GM12878 (cell line): ENCODE measurements at regions not wholly inside any gene's neighbourhood (a gene's known extent, or its start where the extent isn't known, plus 50 kb on each side); places are given as distances from the start of the nearest gene placed in this dataset.

Experiments used
- BCL11A ChIP-seq: IDR thresholded peaks from 2 replicates; pipeline ENCODE4 v1.6.1; 2011; ENCODE audit warnings: low read depth, low read length
- CBX3 ChIP-seq: fragments of 200-600 bp; sonication (generic); IDR thresholded peaks from 2 replicates; pipeline ENCODE4 v1.6.1; 2016; ENCODE audit warnings: low read depth, borderline replicate concordance
- CHD1 ChIP-seq: IDR thresholded peaks from 2 replicates; pipeline ENCODE4 v1.6.1; 2012; ENCODE audit warnings: low read depth, low read length, improper control_type of control experiment
- CREM ChIP-seq: IDR thresholded peaks from 2 replicates; pipeline ENCODE4 v1.6.1; 2014; ENCODE audit warnings: antibody characterized with exemption, low read depth
- EP300 ChIP-seq, 2 experiments: fragments of 150-350 bp in 1 of 2; IDR thresholded peaks; 2 replicates each; pipeline ENCODE4 v1.6.1; 2011 to 2012; ENCODE audit warnings: low read depth in 2 of 2, low read length in 2 of 2, borderline replicate concordance in 1 of 2, improper control_type of control experiment in 1 of 2, inconsistent platforms in 1 of 2; ENCODE audit not compliant: control insufficient read depth in 1 of 2
- ETV6 ChIP-seq, 2 experiments: fragments of 450-650 bp in 1 of 2; IDR thresholded peaks in 1 of 2; conservative IDR thresholded peaks in 1 of 2; 2 replicates each; pipeline ENCODE4 v1.6.1; 2014; ENCODE audit warnings: antibody characterized with exemption in 1 of 2, borderline replicate concordance in 1 of 2, low read depth in 1 of 2, mild to moderate bottlenecking in 1 of 2, moderate library complexity in 1 of 2
- HCFC1 ChIP-seq: fragments of 150-350 bp; IDR thresholded peaks from 2 replicates; pipeline ENCODE4 v1.6.1; 2014; ENCODE audit warnings: low read length
- MTA3 ChIP-seq: IDR thresholded peaks from 2 replicates; pipeline ENCODE4 v1.6.1; 2012; ENCODE audit warnings: low read length, inconsistent platforms, borderline replicate concordance
- POLR2AphosphoS2 ChIP-seq: IDR thresholded peaks from 2 replicates; pipeline ENCODE4 v1.6.1; 2011; ENCODE audit warnings: low read depth, mild to moderate bottlenecking, low read length, improper control_type of control experiment, moderate library complexity
- RBBP5 ChIP-seq: fragments of 200-600 bp; sonication (generic); conservative IDR thresholded peaks from 2 replicates; pipeline ENCODE4 v1.6.1; 2016
- RUNX3 ChIP-seq: IDR thresholded peaks from 2 replicates; pipeline ENCODE4 v1.6.1; 2012; ENCODE audit warnings: low read length, inconsistent platforms
- SMAD1 ChIP-seq: fragments of 450-650 bp; IDR thresholded peaks from 2 replicates; pipeline ENCODE4 v1.6.1; 2018; ENCODE audit warnings: mild to moderate bottlenecking, low read depth; ENCODE audit not compliant: partially characterized antibody
- SMC3 ChIP-seq: IDR thresholded peaks from 2 replicates; pipeline ENCODE4 v1.6.1; 2011; ENCODE audit warnings: low read length, improper control_type of control experiment, borderline replicate concordance
- SUZ12 ChIP-seq: fragments of 200-600 bp; sonication (generic); IDR thresholded peaks from one replicate; pipeline ENCODE4 v1.6.1; 2018; ENCODE audit warnings: antibody characterized with exemption, mild to moderate bottlenecking; ENCODE audit not compliant: unreplicated experiment
- ZNF384 ChIP-seq: IDR thresholded peaks from 2 replicates; pipeline ENCODE4 v1.6.1; 2012; ENCODE audit warnings: low read depth, mild to moderate bottlenecking, low read length, improper control_type of control experiment, borderline replicate concordance
- ZNF622 ChIP-seq: fragments of 450-650 bp; IDR thresholded peaks from 2 replicates; pipeline ENCODE4 v1.6.1; 2017; ENCODE audit warnings: mild to moderate bottlenecking, inconsistent platforms
- ZNF687 ChIP-seq: fragments of 450-650 bp; IDR thresholded peaks from 2 replicates; pipeline ENCODE4 v1.6.1; 2017; ENCODE audit warnings: mild to moderate bottlenecking, moderate library complexity
- TF ChIP-seq, protein P1 (sequence below): fragments of 450-650 bp; conservative IDR thresholded peaks from 2 replicates; pipeline ENCODE4 v1.6.1; 2017; ENCODE audit warnings: mild to moderate bottlenecking, moderate library complexity
- TF ChIP-seq, protein P2 (sequence below): fragments of 450-650 bp; IDR thresholded peaks from 2 replicates; pipeline ENCODE4 v1.6.1; 2017; ENCODE audit warnings: mild to moderate bottlenecking
- TF ChIP-seq, protein P3 (sequence below): IDR thresholded peaks from 2 replicates; pipeline ENCODE4 v1.6.1; 2011; ENCODE audit warnings: borderline replicate concordance, low read depth, mild to moderate bottlenecking, moderate library complexity, mixed read lengths, low read length; ENCODE audit not compliant: insufficient read depth; ENCODE audit errors: extremely low read length

DNA sequence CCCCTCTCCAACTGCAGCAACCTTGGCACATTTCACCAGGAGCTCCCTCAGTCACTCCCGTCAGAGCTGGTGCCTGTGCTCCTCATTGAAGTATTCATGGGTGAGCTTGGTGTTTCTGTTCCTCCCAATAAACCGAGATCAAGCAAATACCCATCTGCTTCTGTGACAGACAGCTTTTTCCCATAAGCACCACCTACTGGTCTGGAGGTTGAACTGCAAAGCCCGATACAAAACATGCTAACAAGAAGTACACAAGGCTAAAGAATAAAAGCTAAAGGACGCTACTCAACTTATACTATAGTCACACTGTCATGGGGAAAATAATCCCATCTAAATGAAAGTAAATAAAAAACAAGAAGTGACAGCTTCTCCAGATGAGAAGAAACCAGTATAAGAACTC lies 111.9 kb upstream of the C21orf91 start (continued):
- TF ChIP-seq MTA3 (no peak), ZNF687 (no peak), EP300 (IDR thresholded peaks at IDR 0.05; ENCODE audit: borderline replicate concordance in 1 of 2, control insufficient read depth in 1 of 2, low read depth in 2 of 2, low read length in 2 of 2) (no peak), HCFC1 (0 out of 2 replicates have a peak, but pooled peaks have one; percentile 10), CREM (no peak), RUNX3 (no peak), SMC3 (peak; percentile 19; the same call in 1 of the 2 replicates), ZNF384 (no peak), BCL11A (no peak), ZNF622 (no peak), ETV6 (conservative IDR thresholded peaks at IDR 0.05 in 1 of 2, IDR thresholded peaks at IDR 0.05 in 1 of 2; ENCODE audit: borderline replicate concordance in 1 of 2, low read depth in 1 of 2) (no peak), SUZ12 (no peak), CBX3 (no peak), SMAD1 (no peak), POLR2AphosphoS2 (no peak), RBBP5 (no peak), CHD1 (no peak)
- TF ChIP-seq, protein P1, sequence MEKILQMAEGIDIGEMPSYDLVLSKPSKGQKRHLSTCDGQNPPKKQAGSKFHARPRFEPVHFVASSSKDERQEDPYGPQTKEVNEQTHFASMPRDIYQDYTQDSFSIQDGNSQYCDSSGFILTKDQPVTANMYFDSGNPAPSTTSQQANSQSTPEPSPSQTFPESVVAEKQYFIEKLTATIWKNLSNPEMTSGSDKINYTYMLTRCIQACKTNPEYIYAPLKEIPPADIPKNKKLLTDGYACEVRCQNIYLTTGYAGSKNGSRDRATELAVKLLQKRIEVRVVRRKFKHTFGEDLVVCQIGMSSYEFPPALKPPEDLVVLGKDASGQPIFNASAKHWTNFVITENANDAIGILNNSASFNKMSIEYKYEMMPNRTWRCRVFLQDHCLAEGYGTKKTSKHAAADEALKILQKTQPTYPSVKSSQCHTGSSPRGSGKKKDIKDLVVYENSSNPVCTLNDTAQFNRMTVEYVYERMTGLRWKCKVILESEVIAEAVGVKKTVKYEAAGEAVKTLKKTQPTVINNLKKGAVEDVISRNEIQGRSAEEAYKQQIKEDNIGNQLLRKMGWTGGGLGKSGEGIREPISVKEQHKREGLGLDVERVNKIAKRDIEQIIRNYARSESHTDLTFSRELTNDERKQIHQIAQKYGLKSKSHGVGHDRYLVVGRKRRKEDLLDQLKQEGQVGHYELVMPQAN = no peak
- TF ChIP-seq, protein P2, sequence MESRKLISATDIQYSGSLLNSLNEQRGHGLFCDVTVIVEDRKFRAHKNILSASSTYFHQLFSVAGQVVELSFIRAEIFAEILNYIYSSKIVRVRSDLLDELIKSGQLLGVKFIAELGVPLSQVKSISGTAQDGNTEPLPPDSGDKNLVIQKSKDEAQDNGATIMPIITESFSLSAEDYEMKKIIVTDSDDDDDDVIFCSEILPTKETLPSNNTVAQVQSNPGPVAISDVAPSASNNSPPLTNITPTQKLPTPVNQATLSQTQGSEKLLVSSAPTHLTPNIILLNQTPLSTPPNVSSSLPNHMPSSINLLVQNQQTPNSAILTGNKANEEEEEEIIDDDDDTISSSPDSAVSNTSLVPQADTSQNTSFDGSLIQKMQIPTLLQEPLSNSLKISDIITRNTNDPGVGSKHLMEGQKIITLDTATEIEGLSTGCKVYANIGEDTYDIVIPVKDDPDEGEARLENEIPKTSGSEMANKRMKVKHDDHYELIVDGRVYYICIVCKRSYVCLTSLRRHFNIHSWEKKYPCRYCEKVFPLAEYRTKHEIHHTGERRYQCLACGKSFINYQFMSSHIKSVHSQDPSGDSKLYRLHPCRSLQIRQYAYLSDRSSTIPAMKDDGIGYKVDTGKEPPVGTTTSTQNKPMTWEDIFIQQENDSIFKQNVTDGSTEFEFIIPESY = no peak
- TF ChIP-seq, protein P3, sequence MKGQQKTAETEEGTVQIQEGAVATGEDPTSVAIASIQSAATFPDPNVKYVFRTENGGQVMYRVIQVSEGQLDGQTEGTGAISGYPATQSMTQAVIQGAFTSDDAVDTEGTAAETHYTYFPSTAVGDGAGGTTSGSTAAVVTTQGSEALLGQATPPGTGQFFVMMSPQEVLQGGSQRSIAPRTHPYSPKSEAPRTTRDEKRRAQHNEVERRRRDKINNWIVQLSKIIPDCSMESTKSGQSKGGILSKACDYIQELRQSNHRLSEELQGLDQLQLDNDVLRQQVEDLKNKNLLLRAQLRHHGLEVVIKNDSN = no peak
